HG02885 (cell line): ENCODE measurements at regions not wholly inside any gene's neighbourhood (a gene's known extent, or its start where the extent isn't known, plus 50 kb on each side); places are given as distances from the start of the nearest gene placed in this dataset.
"Not testable (repeated sequence)": the region's sequence is repeated elsewhere in the genome, so short reads cannot be mapped to it uniquely, and the experiment has no call there.

ENCODE experiments used
- ATAC-seq: cut with Tn5 transposase; IDR thresholded peaks from one replicate; pipeline ENCODE4 v1.9.1; 2021; ENCODE audit warnings: mild to moderate bottlenecking; ENCODE audit not compliant: unreplicated experiment, poor library complexity

DNA sequence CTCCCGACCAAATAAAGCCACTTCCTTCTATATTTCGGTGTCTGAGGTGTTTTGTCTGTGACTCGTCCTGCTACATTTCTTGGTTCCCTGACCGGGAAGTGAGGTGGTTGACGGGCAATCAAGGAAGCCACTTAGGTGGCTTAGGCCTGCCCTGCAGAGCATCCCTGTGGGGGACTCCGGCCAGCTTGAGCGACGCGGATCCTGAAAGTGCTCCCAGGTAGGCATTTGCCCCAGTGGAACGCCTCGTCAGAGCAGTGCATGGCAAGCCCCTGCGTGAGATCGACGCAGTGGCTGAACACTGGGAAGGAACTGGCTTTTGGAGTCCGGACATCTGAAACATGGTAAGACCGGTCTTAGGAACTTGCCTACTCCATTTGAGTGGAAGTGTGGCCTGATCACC lies 157.2 kb upstream of the COX7C start:
- no peak for ATAC-seq

- no peak for ATAC-seq
Observed at GRCh38 chr5:86461169-86461956, 156.4 kb upstream of the COX7C start.

GRCh38 chr5:86463339-86463738 lies 154.4 kb upstream of the COX7C start:
- no peak for ATAC-seq

- ATAC-seq, result no peak
Observed at GRCh38 chr5:86465052-86465838, 152.5 kb upstream of the COX7C start.

DNA sequence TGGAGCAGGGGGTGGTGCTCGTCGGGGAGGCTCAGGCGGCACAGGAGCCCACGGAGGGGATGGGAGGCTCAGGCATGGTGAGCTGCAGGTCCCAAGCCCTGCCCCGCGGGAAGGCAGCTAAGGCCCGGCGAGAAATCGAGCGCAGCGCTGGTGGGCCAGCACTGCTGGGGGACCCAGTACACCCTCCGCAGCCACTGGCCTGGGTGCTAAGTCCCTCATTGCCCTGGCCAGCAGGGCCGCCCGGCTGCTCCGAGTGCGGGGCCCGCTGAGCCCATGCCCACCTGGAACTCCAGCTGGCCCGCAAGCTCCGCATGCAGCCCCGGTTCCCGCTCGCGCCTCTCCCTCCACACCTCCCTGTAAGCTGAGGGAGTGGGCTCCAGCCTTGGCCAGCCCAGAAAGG lies 151.0 kb upstream of the COX7C start:
- not testable (repeated sequence) for ATAC-seq

- no peak for ATAC-seq
Observed at GRCh38 chr5:86482008-86482407, 135.7 kb upstream of the COX7C start.

GRCh38 chr5:86493777-86494176 lies 124.0 kb upstream of the COX7C start:
- no peak for ATAC-seq

- ATAC-seq, result no peak
Observed at GRCh38 chr5:86500947-86501346, 116.8 kb upstream of the COX7C start.

DNA sequence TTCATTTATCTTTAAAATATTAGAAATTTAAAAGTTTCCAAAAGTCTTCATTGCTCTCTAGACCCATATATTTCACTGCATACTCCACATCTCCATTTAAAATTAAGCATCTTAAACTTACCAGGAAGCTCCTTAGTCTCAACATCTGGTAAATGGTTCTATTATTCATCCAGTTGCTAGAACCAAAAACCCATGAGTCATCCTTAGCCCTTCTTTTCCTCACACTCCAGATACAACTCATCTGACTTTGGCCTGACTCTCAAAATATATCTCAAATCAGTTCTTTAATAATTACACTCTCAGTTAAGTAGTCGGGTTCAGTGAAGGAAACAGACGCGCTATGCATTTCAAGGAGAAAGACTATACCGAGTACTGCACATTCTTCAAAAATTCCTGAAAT lies 110.2 kb upstream of the COX7C start:
- ATAC-seq, result no peak

DNA sequence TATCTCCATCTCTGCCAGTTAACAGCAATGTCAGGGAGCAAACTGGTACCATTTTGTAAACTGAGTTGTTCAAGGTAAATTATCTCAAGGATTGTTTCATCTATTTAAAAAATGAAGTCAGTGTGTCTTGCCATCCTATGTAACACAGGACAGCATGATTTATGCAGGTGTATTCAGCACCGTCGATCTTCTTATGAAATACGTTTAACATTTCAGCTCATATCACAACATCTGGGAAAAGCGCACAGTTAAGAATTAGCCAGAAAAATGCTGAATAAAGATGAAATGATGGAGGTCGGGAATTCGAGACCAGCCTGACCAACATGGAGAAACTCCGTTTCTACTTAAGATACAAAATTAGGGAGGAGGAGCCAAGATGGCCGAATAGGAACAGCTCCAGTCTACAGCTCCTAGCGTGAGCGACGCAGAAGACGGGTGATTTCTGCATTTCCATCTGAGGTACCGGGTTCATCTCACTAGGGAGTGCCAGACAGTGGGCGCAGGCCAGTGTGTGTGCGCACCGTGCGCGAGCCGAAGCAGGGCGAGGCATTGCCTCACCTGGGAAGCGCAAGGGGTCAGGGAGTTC lies 107.3 kb upstream of the COX7C start:
- ATAC-seq, result not testable (repeated sequence)

GRCh38 chr5:86523718-86524117 lies 94.0 kb upstream of the COX7C start:
- ATAC-seq, result no peak

DNA sequence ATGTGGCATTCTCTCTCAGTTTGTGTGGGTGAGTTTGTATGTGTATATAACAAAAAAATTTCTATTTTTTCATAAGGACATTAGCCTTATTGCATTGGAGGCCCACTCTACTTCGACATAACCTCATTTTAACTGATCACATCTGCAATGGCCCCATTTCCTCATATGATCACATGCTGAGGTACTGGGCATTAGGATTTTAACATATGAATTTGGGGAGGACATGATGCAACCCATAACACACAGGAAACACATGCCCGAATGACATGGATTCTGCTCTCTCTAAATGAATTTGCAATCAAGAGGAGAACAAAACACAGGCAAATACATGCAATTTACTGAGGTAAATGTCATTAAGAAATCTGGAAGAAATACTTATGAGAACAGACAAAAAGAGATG lies 92.1 kb upstream of the COX7C start:
- no peak for ATAC-seq

- ATAC-seq, result peak; percentile 61
Observed at GRCh38 chr5:86526811-86527348, 90.9 kb upstream of the COX7C start.

GRCh38 chr5:86532429-86532828 lies 85.3 kb upstream of the COX7C start:
- no peak for ATAC-seq

DNA sequence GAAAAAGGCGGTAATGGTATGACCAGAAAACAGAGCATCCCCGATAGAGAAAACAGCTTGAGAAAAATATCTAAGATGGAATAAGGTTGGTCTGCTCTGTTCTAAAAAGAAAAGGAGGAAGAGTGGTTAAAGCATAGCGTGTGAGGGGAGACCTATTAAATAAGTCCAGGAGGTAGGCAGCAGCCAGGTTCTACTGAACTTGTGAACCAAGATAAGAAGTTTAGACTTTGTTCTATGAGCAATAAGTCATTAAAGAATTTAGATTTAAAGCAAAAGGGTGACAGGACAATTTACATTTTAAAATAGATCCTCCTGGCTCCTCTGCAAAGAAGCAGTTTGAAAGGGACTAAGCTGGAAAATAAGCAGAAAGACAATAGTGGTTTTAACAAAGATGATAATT lies 81.3 kb upstream of the COX7C start:
- ATAC-seq, result no peak

DNA sequence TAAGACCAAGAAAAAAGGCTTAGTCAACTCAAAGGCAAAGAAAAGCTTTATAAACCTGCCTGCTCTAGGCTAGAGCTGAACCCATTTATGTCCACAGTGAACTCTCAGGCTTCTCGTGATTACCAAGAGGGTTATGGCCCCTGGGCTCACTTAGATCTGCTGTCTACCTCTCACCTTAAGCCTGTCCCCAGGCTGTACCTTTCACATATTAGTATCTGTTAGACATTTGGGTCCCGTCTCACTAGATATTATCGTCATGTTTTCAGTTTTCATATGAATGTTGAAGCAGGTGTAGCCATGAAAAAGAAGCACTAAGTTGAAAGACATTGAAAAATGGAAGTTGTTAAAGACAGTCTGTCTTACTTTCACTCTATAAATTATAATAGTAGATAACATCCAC lies 75.2 kb upstream of the COX7C start:
- ATAC-seq, result peak; percentile 92

DNA sequence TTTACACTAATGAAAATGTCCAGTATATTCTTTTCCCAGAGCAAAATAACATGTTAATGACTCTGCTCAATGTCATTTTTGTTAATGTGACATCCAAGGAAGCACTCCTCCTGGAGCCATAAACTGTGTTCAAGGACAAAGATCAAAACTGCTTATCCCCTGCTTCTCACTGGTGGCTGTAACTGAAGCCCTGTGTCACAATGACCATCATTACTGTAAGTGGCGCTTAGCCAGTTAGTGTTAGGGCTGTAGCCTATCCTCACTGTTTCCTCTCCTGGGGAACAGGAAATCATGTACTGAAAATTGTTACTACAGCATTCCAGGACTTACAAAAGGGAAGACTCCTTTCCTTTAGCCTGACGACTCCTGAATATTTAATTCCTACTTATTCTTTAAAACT lies 71.7 kb upstream of the COX7C start:
- ATAC-seq, result no peak

DNA sequence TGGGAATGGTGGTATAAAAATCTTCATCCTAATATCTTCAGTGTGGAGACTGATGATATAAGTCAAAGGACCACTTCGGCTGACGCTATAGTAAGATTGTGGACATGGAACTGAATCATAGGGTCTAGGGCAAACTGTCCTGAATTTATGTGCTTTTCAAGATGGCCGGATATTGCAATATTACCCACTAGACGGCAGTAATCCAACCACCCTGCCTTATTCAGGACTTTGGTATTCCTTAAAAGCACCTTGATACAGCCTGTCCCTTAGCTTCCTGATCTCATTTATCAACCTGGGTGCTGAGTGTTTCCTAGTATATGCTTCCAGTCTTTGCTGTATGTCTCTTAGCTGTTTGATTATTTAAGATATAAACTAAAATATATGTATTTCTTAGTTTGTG lies 71.2 kb upstream of the COX7C start:
- no peak for ATAC-seq

- ATAC-seq, result no peak
Observed at GRCh38 chr5:86554638-86555037, 63.1 kb upstream of the COX7C start.

- ATAC-seq, result peak; percentile 44
Observed at GRCh38 chr5:86557920-86558319, 59.8 kb upstream of the COX7C start.

GRCh38 chr5:86565197-86565789 lies 52.4 kb upstream of the COX7C start:
- ATAC-seq, result no peak
